GM23338 (cell line): ENCODE measurements at regions not wholly inside any gene's neighbourhood (a gene's known extent, or its start where the extent isn't known, plus 50 kb on each side); places are given as distances from the start of the nearest gene placed in this dataset.

ENCODE experiments used
- ATAC-seq: fragments of 200-7000 bp; cut with Tn5 transposase; 3 replicates; pipeline ENCODE4 v1.9.1; 2020
- DNase-seq: peaks from one replicate; pipeline ENCODE4 v3.0.0-alpha.2; 2015; ENCODE audit warnings: low spot score
- H2AFZ ChIP-seq: fragments of 200-600 bp; sonication (generic); 2 replicates; pipeline ENCODE4 v1.8.0; 2016; ENCODE audit warnings: antibody characterized with exemption, mild to moderate bottlenecking, moderate library complexity
- H3F3A ChIP-seq: fragments of 200-600 bp; sonication (generic); replicated peaks from 2 replicates; pipeline ENCODE4 v1.8.0; 2017; ENCODE audit warnings: antibody characterized with exemption, mixed run types, low read depth
- H3K27ac ChIP-seq: fragments of 200-600 bp; sonication (generic); 2 replicates; pipeline ENCODE4 v1.6.1; 2016; ENCODE audit warnings: low read depth
- H3K27me3 ChIP-seq: fragments of 200-600 bp; sonication (generic); 2 replicates; pipeline ENCODE4 v1.8.0; 2016; ENCODE audit warnings: mild to moderate bottlenecking, mixed run types, moderate library complexity; ENCODE audit not compliant: insufficient read depth
- H3K36me3 ChIP-seq: fragments of 200-600 bp; sonication (generic); 2 replicates; pipeline ENCODE4 v1.8.0; 2016; ENCODE audit warnings: mild to moderate bottlenecking; ENCODE audit not compliant: insufficient read depth
- H3K4me1 ChIP-seq: fragments of 200-600 bp; sonication (generic); 2 replicates; pipeline ENCODE4 v1.8.0; 2016; ENCODE audit warnings: mild to moderate bottlenecking, moderate library complexity; ENCODE audit not compliant: insufficient read depth
- H3K4me2 ChIP-seq: fragments of 200-600 bp; sonication (generic); 2 replicates; pipeline ENCODE4 v1.7.1; 2017; ENCODE audit warnings: mixed run types
- H3K4me3 ChIP-seq: fragments of 200-600 bp; sonication (generic); 2 replicates; pipeline ENCODE4 v1.6.1; 2016; ENCODE audit warnings: mixed run types
- H3K79me2 ChIP-seq: fragments of 200-600 bp; sonication (generic); replicated peaks from 2 replicates; pipeline ENCODE4 v1.8.0; 2017; ENCODE audit warnings: mild to moderate bottlenecking; ENCODE audit not compliant: insufficient read depth
- H3K9me2 ChIP-seq: fragments of 200-600 bp; sonication (generic); 2 replicates; pipeline ENCODE4 v1.8.0; 2017; ENCODE audit not compliant: insufficient read depth
- H4K20me1 ChIP-seq: fragments of 200-600 bp; sonication (generic); replicated peaks from 2 replicates; pipeline ENCODE4 v1.8.0; 2017; ENCODE audit warnings: mild to moderate bottlenecking; ENCODE audit not compliant: insufficient read depth
- H3K27ac Mint-ChIP-seq: 2 replicates; pipeline ENCODE4 v1.8.0; 2020; ENCODE audit warnings: inconsistent platforms, mild to moderate bottlenecking, moderate library complexity, mixed read lengths
- H3K27me3 Mint-ChIP-seq: 3 replicates; pipeline ENCODE4 v1.8.0; 2022; ENCODE audit warnings: low read depth, mild to moderate bottlenecking, moderate library complexity, mixed read lengths, inconsistent platforms; ENCODE audit not compliant: insufficient read depth, poor library complexity
- H3K36me3 Mint-ChIP-seq: 3 replicates; pipeline ENCODE4 v1.8.0; 2021; ENCODE audit warnings: low read depth, mild to moderate bottlenecking, inconsistent platforms, moderate library complexity, mixed read lengths
- H3K4me1 Mint-ChIP-seq: 3 replicates; pipeline ENCODE4 v1.8.0; 2020; ENCODE audit warnings: mild to moderate bottlenecking, inconsistent platforms, mixed read lengths
- H3K4me3 Mint-ChIP-seq: 3 replicates; pipeline ENCODE4 v1.8.0; 2021; ENCODE audit warnings: moderate library complexity, mild to moderate bottlenecking, inconsistent platforms, mixed read lengths
- H3K9me3 Mint-ChIP-seq: 3 replicates; pipeline ENCODE4 v1.8.0; 2020; ENCODE audit warnings: moderate library complexity, mild to moderate bottlenecking, inconsistent platforms, mixed read lengths
- CREB1 ChIP-seq: fragments of 250-450 bp; sonication (Bioruptor Pico); IDR thresholded peaks from 2 replicates; pipeline ENCODE4 v1.5.0; 2020; ENCODE audit warnings: low read depth, mild to moderate bottlenecking, moderate library complexity
- ETS1 ChIP-seq: IDR thresholded peaks from 2 replicates; pipeline ENCODE4 v1.6.1; 2016; ENCODE audit warnings: antibody characterized with exemption
- EZH2 ChIP-seq: fragments of 200-600 bp; sonication (generic); IDR thresholded peaks from one replicate; pipeline ENCODE4 v1.8.0; 2017; ENCODE audit warnings: antibody characterized with exemption, mild to moderate bottlenecking, low read depth; ENCODE audit not compliant: unreplicated experiment
- EZH2phosphoT487 ChIP-seq: fragments of 200-600 bp; sonication (generic); IDR thresholded peaks from one replicate; pipeline ENCODE4 v1.8.1; 2018; ENCODE audit warnings: antibody characterized with exemption; ENCODE audit not compliant: unreplicated experiment
- NANOG ChIP-seq: IDR thresholded peaks from 2 replicates; pipeline ENCODE4 v1.6.1; 2016; ENCODE audit warnings: antibody characterized with exemption, borderline replicate concordance
- POLR2AphosphoS5 ChIP-seq: IDR thresholded peaks from 2 replicates; pipeline ENCODE4 v1.6.1; 2016; ENCODE audit warnings: antibody characterized with exemption, low read depth
- STAT1 ChIP-seq: IDR thresholded peaks from one replicate; pipeline ENCODE4 v1.6.1; 2016; ENCODE audit warnings: antibody characterized with exemption; ENCODE audit not compliant: unreplicated experiment
- ZNF114 ChIP-seq: fragments of 250-450 bp; sonication (Bioruptor Pico); IDR thresholded peaks from 2 replicates; pipeline ENCODE4 v1.5.0; 2020; ENCODE audit warnings: mild to moderate bottlenecking, moderate library complexity
- ZNF331 ChIP-seq: fragments of 250-450 bp; sonication (Bioruptor Pico); IDR thresholded peaks from 2 replicates; pipeline ENCODE4 v1.5.0; 2020; ENCODE audit warnings: low read depth, mild to moderate bottlenecking, moderate library complexity
- TF ChIP-seq, protein P1 (sequence below): fragments of 250-450 bp; sonication (Bioruptor Pico); IDR thresholded peaks from 2 replicates; pipeline ENCODE4 v1.5.0; 2020; ENCODE audit warnings: mild to moderate bottlenecking, moderate library complexity
- TF ChIP-seq, protein P2 (sequence below), 2 experiments: fragments of 200-600 bp in 1 of 2; sonication (generic) in 1 of 2; conservative IDR thresholded peaks; 2 replicates each; pipeline versions ENCODE4 v1.5.1 to v1.6.1; 2016 to 2017; ENCODE audit warnings: antibody characterized with exemption in 2 of 2, low read depth in 2 of 2, mild to moderate bottlenecking in 2 of 2, moderate library complexity in 1 of 2

- TF ChIP-seq, protein P1, sequence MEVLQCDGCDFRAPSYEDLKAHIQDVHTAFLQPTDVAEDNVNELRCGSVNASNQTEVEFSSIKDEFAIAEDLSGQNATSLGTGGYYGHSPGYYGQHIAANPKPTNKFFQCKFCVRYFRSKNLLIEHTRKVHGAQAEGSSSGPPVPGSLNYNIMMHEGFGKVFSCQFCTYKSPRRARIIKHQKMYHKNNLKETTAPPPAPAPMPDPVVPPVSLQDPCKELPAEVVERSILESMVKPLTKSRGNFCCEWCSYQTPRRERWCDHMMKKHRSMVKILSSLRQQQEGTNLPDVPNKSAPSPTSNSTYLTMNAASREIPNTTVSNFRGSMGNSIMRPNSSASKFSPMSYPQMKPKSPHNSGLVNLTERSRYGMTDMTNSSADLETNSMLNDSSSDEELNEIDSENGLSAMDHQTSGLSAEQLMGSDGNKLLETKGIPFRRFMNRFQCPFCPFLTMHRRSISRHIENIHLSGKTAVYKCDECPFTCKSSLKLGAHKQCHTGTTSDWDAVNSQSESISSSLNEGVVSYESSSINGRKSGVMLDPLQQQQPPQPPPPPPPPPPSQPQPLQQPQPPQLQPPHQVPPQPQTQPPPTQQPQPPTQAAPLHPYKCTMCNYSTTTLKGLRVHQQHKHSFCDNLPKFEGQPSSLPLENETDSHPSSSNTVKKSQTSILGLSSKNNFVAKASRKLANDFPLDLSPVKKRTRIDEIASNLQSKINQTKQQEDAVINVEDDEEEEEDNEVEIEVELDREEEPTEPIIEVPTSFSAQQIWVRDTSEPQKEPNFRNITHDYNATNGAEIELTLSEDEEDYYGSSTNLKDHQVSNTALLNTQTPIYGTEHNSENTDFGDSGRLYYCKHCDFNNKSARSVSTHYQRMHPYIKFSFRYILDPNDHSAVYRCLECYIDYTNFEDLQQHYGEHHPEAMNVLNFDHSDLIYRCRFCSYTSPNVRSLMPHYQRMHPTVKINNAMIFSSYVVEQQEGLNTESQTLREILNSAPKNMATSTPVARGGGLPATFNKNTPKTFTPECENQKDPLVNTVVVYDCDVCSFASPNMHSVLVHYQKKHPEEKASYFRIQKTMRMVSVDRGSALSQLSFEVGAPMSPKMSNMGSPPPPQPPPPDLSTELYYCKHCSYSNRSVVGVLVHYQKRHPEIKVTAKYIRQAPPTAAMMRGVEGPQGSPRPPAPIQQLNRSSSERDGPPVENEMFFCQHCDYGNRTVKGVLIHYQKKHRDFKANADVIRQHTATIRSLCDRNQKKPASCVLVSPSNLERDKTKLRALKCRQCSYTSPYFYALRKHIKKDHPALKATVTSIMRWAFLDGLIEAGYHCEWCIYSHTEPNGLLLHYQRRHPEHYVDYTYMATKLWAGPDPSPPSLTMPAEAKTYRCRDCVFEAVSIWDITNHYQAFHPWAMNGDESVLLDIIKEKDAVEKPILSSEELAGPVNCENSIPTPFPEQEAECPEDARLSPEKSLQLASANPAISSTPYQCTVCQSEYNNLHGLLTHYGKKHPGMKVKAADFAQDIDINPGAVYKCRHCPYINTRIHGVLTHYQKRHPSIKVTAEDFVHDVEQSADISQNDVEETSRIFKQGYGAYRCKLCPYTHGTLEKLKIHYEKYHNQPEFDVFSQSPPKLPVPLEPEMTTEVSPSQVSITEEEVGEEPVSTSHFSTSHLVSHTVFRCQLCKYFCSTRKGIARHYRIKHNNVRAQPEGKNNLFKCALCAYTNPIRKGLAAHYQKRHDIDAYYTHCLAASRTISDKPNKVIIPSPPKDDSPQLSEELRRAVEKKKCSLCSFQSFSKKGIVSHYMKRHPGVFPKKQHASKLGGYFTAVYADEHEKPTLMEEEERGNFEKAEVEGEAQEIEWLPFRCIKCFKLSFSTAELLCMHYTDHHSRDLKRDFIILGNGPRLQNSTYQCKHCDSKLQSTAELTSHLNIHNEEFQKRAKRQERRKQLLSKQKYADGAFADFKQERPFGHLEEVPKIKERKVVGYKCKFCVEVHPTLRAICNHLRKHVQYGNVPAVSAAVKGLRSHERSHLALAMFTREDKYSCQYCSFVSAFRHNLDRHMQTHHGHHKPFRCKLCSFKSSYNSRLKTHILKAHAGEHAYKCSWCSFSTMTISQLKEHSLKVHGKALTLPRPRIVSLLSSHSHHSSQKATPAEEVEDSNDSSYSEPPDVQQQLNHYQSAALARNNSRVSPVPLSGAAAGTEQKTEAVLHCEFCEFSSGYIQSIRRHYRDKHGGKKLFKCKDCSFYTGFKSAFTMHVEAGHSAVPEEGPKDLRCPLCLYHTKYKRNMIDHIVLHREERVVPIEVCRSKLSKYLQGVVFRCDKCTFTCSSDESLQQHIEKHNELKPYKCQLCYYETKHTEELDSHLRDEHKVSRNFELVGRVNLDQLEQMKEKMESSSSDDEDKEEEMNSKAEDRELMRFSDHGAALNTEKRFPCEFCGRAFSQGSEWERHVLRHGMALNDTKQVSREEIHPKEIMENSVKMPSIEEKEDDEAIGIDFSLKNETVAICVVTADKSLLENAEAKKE (CRISPR knock-in tag): no peak
- TF ChIP-seq STAT1: no peak
- no peak for TF ChIP-seq CREB1 (CRISPR knock-in tag)
- TF ChIP-seq ZNF114 (CRISPR knock-in tag): no peak
- TF ChIP-seq, protein P2, sequence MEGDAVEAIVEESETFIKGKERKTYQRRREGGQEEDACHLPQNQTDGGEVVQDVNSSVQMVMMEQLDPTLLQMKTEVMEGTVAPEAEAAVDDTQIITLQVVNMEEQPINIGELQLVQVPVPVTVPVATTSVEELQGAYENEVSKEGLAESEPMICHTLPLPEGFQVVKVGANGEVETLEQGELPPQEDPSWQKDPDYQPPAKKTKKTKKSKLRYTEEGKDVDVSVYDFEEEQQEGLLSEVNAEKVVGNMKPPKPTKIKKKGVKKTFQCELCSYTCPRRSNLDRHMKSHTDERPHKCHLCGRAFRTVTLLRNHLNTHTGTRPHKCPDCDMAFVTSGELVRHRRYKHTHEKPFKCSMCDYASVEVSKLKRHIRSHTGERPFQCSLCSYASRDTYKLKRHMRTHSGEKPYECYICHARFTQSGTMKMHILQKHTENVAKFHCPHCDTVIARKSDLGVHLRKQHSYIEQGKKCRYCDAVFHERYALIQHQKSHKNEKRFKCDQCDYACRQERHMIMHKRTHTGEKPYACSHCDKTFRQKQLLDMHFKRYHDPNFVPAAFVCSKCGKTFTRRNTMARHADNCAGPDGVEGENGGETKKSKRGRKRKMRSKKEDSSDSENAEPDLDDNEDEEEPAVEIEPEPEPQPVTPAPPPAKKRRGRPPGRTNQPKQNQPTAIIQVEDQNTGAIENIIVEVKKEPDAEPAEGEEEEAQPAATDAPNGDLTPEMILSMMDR (conservative IDR thresholded peaks at IDR 0.05; ENCODE audit: low read depth in 2 of 2): no peak
- no peak for TF ChIP-seq NANOG
- no peak for TF ChIP-seq POLR2AphosphoS5
Observed at GRCh38 chr12:98220636-98221035, 294.8 kb upstream of the TMPO start (continued).

- TF ChIP-seq ETS1 (no peak), EZH2 (no peak), ZNF331 (CRISPR knock-in tag) (no peak), EZH2phosphoT487 (no peak), STAT1 (no peak), CREB1 (CRISPR knock-in tag) (no peak)
- H3K4me3 Mint-ChIP-seq: no peak overlapping the region
- Histone ChIP-seq H3K79me2 (no peaks in the 10 kb centered on the region), H3K27ac (no peak overlapping the region), H3K9me2 (peaks cover 12% of the 10 kb centered on the region; the same call in 1 of the 2 replicates), H3K27me3 (no peaks in the 10 kb centered on the region), H3K4me2 (no peak overlapping the region), H3K36me3 (no peaks in the 10 kb centered on the region), H3K4me1 (peaks cover 29% of the 10 kb centered on the region), H4K20me1 (no peaks in the 10 kb centered on the region), H3K4me3 (no peak overlapping the region), H3F3A (no peaks in the 10 kb centered on the region), H2AFZ (no peak overlapping the region)
- DNase-seq: no peak
- no peaks in the 10 kb centered on the region for H3K27me3 Mint-ChIP-seq
- no peaks in the 10 kb centered on the region for H3K9me3 Mint-ChIP-seq
- peaks cover 19% of the 10 kb centered on the region; the same call in 2 of the 3 replicates for H3K4me1 Mint-ChIP-seq
- no peak overlapping the region for H3K27ac Mint-ChIP-seq
- H3K36me3 Mint-ChIP-seq: no peaks in the 10 kb centered on the region
- ATAC-seq: no peak
Observed at GRCh38 chr12:98221243-98221808, 294.1 kb upstream of the TMPO start.
